Subcutaneous abdominal adipose tissue (tissue), 5 donors: ENCODE measurements at regions not wholly inside any gene's neighbourhood (a gene's known extent, or its start where the extent isn't known, plus 50 kb on each side); places are given as distances from the start of the nearest gene placed in this dataset.
"Not testable (repeated sequence)": the region's sequence is repeated elsewhere in the genome, so short reads cannot be mapped to it uniquely, and the experiment has no call there.

Experiments
- H3K27ac ChIP-seq: one replicate; pipeline ENCODE4 v1.7.0; 2013; ENCODE audit warnings: low read depth, mild to moderate bottlenecking, inconsistent platforms, low read length, moderate library complexity
- H3K27me3 ChIP-seq, 5 donors: one replicate each; pipeline ENCODE4 v1.7.0; 2013; ENCODE audit warnings: low read length in 5 of 5, inconsistent platforms in 1 of 5; ENCODE audit not compliant: control insufficient read depth in 5 of 5, insufficient read depth in 4 of 5
- H3K36me3 ChIP-seq, 5 donors: one replicate each; pipeline ENCODE4 v1.7.0; 2013; ENCODE audit warnings: low read length in 5 of 5; ENCODE audit not compliant: control insufficient read depth in 5 of 5, insufficient read depth in 5 of 5
- H3K4me1 ChIP-seq, 5 donors: one replicate each; pipeline ENCODE4 v1.7.0; 2013; ENCODE audit warnings: low read length in 5 of 5, mild to moderate bottlenecking in 3 of 5, moderate library complexity in 1 of 5; ENCODE audit not compliant: control insufficient read depth in 5 of 5, insufficient read depth in 5 of 5
- H3K4me3 ChIP-seq, 5 donors: one replicate each; pipeline ENCODE4 v1.7.0; 2013; ENCODE audit warnings: low read length in 5 of 5, low read depth in 1 of 5
- H3K9ac ChIP-seq, 5 donors: one replicate each; pipeline ENCODE4 v1.7.0; 2013; ENCODE audit warnings: low read length in 5 of 5, mild to moderate bottlenecking in 4 of 5, moderate library complexity in 3 of 5
- H3K9me3 ChIP-seq, 5 donors: one replicate each; pipeline ENCODE4 v1.7.0; 2013; ENCODE audit warnings: low read length in 5 of 5; ENCODE audit not compliant: control insufficient read depth in 5 of 5
- donor health status: healthy.
- donor health status: healthy.
- donor health status: healthy.
- donor health status: healthy.
- donor health status: healthy.

DNA sequence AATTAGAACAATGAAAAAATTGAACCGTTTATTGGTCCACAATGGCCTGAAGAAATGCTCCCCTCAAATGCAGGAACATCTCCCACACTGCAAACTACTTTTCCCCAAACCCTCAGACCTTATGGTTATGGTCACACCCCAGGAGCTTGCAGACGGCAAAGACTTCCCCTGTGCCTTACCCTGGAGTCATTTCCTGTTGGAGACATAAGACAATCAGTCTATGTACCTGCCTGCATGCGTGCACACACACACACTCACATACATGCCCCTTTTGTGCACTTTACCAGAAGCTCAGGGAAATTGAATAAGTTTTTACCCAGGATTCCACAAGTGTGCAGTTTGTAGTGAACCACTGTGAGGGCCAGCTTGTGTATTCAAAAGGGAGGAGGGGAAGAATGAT is 281.9 kb upstream of the CELF4 start:
- Histone ChIP-seq H3K4me3 (no peak overlapping the region), H3K36me3 (no peaks in the 10 kb centered on the region), H3K4me1 (no peaks in the 10 kb centered on the region), H3K27ac (no peak overlapping the region), H3K27me3 (no peaks in the 10 kb centered on the region), H3K9ac (no peak overlapping the region), H3K9me3 (peaks cover 0 to 4% (median 0%) of the 10 kb centered on the region in 5 donors)

DNA sequence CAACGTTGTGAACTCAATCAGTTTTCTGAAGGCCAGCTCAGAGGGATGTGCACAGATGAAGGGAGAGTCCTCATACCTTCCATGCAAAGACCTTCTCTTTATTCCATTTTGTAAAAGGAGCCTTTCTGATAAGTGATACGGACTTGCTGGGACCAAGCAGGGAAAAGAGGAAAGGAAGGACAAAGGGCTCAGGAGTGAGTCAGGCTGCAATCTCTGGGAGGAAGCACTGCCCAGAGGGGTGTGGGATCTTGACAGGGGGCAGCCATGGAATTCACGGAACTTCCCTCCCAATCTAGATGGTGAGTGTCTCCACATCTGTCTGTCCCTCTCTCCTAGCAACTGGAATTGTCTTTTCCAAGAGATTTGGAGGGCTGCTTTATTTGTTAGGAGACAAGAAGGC is 281.4 kb upstream of the CELF4 start:
- Histone ChIP-seq H3K4me3 (no peak overlapping the region), H3K9me3 (peaks cover 0 to 4% (median 0%) of the 10 kb centered on the region in 5 donors), H3K4me1 (no peaks in the 10 kb centered on the region), H3K36me3 (no peaks in the 10 kb centered on the region), H3K27ac (no peak overlapping the region), H3K9ac (no peak overlapping the region), H3K27me3 (no peaks in the 10 kb centered on the region)

DNA sequence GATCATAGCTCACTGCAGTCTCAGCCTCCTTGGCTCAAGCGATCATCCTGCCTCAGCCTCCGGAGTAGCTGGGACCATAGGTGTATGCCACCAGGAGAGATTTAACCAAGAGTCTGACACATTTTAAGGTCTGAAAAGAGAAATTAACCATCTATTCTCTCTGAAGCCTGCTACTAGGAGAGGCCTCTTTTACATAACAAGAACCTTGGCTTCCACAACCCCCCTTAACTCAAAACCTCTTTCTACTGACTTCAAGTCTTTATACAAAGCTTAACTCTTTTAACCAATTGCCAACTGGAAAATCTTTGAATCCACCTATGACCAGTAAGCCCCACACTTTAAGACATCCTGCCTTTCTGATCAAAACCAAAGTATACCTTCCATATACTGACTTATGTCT is 279.9 kb upstream of the CELF4 start:
- H3K36me3 ChIP-seq, result no peaks in the 10 kb centered on the region
- H3K9me3 ChIP-seq, result peaks cover 0 to 4% (median 0%) of the 10 kb centered on the region in 5 donors

DNA sequence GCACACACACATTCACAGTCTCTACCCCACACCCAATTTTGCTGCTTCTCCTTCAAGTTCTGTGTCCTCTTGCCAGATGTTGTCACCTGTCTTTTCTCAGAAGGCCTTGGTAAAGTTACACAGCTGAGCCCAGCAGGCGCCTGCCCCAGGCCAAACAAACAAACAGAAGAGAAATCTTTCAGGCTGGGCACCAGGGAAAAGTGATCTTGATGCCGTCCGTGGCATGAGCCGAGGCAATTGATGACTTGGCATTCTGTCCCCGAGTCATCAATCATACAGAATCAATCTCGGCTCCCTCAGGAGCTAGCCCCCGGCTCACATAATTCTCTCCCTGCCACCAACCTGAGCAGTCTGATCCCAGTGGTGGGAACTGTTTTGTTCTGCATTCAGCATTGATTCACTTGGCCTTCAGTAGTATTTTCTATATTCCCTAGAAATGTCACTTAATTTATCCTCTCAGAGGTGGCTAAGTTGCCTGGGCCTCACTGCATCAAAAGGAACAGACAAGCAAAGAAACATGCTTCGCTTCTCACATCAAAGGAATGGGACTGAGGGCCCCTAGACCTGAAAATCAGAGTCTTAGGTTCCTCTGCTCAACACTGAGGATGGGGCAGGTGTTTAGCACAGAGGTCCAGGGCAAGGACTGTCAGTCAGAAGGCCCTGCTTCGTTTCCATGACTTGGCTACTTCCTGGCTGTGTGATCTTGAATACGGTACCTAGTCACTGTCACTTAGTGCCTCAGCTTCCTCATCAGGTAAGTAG is 278.8 kb upstream of the CELF4 start:
- H3K9me3 ChIP-seq, result peaks cover 0 to 4% (median 0%) of the 10 kb centered on the region in 5 donors
- H3K4me3 ChIP-seq, result no peak overlapping the region
- H3K36me3 ChIP-seq, result no peaks in the 10 kb centered on the region
- H3K4me1 ChIP-seq, result no peaks in the 10 kb centered on the region
- H3K27ac ChIP-seq, result no peak overlapping the region
- no peaks in the 10 kb centered on the region for H3K27me3 ChIP-seq
- H3K9ac ChIP-seq, result no peak overlapping the region

More for the DNA sequence above, 279.9 kb upstream of the CELF4 start:
- Histone ChIP-seq H3K4me1 (no peaks in the 10 kb centered on the region), H3K9ac (no peak overlapping the region), H3K4me3 (no peak overlapping the region), H3K27me3 (no peaks in the 10 kb centered on the region), H3K27ac (no peak overlapping the region)

DNA sequence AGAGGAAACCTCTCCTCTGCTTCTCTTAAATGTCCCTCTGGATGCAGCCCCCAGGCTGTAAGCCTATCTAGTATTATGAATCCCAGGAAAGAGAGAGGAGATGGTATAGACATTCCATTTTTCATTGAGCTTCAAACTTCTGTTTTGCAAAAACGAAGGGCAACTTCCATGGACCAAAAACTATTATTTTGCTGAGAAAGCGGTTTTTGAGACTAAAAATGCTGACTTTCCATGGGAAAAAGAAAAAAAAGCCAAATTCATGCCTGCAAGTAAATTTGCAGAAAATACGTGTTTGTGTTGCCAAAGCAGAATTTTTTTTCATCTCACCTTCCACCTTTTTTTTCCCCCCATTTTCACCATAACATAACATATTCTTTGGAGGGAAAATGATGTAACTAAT is 272.5 kb upstream of the CELF4 start:
- H3K9me3 ChIP-seq, result peaks cover 0 to 6% (median 0%) of the 10 kb centered on the region in 5 donors
- H3K27me3 ChIP-seq, result no peaks in the 10 kb centered on the region
- no peaks in the 10 kb centered on the region for H3K36me3 ChIP-seq
- H3K4me1 ChIP-seq, result no peaks in the 10 kb centered on the region
- no peak overlapping the region for H3K27ac ChIP-seq
- H3K9ac ChIP-seq, result no peak overlapping the region
- no peak overlapping the region for H3K4me3 ChIP-seq

DNA sequence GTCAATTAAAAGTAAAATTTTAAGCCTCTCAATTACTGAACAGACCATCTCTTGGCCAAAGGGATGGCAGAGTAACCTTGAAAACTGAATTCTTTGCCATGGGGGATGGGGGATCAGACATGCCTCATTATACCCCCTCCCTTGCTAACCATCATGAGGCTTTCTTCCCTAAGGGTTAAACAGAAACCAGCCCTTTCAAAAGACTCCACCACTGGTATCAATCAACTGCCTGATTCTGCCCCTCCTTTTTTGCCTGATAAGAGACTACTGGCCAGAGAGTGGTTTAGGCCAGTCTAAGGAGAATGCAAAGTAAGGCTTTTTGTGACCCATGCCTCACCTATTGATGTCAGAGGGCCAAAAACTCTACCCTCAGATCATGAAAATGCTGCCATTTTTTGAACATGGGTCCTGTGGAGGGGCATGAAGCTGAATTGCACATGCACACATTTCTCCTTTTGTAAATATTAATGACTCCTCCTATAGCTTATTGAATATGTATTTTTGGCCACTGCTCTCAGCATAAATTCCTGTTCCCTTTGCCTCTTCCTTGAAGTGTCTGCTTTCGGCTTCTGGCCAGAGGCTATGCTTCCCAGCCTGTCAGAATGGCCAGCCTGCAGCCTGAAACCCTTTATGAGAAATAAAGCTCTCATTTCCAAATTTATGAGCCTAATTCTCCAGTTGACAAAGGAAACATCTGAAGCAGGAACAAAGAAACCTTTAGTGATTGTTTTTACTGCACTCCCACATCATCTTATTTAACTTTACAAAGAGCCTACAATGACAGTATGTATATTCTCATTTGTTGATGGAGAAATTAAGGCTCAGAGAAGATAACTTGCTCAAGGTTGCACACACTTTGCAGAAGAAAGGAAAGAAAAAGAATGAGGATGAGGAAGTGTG is 270.7 kb upstream of the CELF4 start:
- no peak overlapping the region for H3K27ac ChIP-seq
- no peaks in the 10 kb centered on the region for H3K4me1 ChIP-seq
- no peak overlapping the region for H3K9ac ChIP-seq
- H3K4me3 ChIP-seq, result no peak overlapping the region
- no peaks in the 10 kb centered on the region for H3K36me3 ChIP-seq
- peaks cover 0 to 9% (median 6%) of the 10 kb centered on the region in 5 donors for H3K9me3 ChIP-seq
- no peaks in the 10 kb centered on the region for H3K27me3 ChIP-seq

DNA sequence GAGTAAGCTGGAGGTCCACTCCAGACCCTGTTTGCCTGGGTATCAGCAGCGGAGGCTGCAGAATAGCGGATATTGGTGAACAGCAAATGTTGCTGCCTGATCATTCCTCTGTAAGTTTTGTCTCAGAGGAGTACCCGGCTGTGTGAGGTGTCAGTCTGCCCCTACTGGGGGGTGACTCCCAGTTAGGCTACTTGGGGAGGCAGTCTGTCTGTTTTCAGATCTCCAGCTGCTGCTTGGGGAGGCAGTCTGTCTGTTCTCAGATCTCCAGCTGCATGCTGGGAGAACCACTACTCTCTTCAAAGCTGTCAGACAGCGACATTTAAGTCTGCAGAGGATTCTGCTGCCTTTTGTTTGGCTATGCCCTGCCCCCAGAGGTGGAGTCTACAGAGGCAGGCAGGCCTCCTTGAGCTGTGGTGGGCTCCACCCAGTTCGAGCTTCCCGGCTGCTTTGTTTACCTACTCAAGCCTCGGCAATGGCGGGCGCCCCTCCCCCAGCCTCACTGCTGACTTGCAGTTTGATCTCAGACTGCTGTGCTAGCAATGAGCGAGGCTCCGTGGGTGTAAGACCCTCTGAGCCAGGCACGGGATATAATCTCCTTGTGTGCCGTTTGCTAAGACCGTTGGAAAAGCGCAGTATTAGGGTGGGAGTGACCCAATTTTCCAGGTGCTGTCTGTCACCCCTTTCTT is 266.6 kb upstream of the CELF4 start:
- H3K4me1 ChIP-seq, H3K36me3 ChIP-seq, H3K27ac ChIP-seq, H3K27me3 ChIP-seq, H3K4me3 ChIP-seq, H3K9me3 ChIP-seq, H3K9ac ChIP-seq: not testable (repeated sequence)

DNA sequence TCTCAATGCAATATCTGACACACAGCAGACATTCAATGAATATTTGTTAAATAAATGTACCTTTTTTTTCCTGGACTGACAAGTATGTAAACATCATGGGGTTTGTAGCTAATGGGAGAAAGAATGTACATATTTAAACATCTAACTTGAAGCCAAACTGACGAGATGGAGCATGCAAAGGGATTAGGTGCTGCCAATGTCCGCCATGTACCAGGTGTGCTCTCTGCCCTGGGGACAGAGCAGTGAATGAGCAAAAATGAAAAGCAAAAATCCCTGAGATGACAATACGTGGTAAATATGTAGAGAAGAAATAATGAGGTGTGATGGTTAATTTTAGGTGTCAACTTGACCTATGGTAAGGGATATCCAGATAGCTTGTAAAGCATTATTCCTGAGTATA is 247.4 kb upstream of the CELF4 start:
- Histone ChIP-seq H3K36me3 (no peaks in the 10 kb centered on the region), H3K4me1 (no peaks in the 10 kb centered on the region), H3K9me3 (peaks cover 0 to 3% (median 0%) of the 10 kb centered on the region in 5 donors), H3K9ac (no peak overlapping the region), H3K4me3 (no peak overlapping the region), H3K27me3 (peaks cover 0 to 3% (median 0%) of the 10 kb centered on the region in 5 donors), H3K27ac (no peak overlapping the region)

DNA sequence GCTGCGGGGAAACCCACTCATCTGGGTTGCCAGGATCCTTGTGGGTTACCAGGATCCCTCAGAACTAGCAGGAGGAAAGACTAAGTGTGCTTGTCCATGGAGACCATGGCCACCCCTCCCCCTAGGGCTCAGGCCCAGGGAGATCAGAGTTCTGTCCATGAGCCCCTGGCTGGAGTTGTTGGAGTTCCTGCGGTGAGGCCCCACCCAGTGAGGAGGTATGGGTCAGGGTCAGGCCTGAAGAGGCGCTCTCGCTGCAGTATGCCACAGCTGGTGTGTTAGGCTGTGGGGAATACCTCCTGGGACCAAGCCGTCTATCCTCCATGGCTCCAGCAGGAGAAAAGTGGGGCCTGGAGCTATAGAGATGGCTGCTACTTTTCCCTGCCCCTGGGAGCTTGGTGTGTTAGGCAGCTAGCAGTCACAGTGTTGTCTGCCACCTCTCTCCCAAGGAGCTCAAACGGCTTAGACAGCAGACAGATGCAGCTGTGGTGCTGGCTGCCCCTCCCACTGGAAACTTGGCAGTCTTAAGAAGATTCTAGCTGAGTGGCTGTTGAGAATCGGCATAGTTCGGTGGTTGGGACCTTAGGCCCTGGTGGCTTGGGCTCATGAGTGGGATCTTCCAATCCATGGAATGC is 240.3 kb upstream of the CELF4 start:
- H3K27ac ChIP-seq, result no peak overlapping the region
- H3K9ac ChIP-seq, result no peak overlapping the region
- peaks cover 0 to 5% (median 0%) of the 10 kb centered on the region in 5 donors for H3K9me3 ChIP-seq
- no peaks in the 10 kb centered on the region for H3K36me3 ChIP-seq
- no peaks in the 10 kb centered on the region for H3K4me1 ChIP-seq
- H3K4me3 ChIP-seq, result no peak overlapping the region
- H3K27me3 ChIP-seq, result peaks cover 0 to 3% (median 0%) of the 10 kb centered on the region in 5 donors
